DMS 273 treated with DMSO at 0.1 percent for 48 hours (cell line): ENCODE measurements at regions not wholly inside any gene's neighbourhood (a gene's known extent, or its start where the extent isn't known, plus 50 kb on each side); places are given as distances from the start of the nearest gene placed in this dataset.
"Not testable (repeated sequence)": the region's sequence is repeated elsewhere in the genome, so short reads cannot be mapped to it uniquely, and the experiment has no call there.

Experiments used
- DNase-seq: peaks from one replicate; lab custom pipeline; 2025; lab: John Stamatoyannopoulos, UW

GRCh38 chr11:90661233-90661632 lies 438.4 kb upstream of the CHORDC1 start:
- no peak for DNase-seq

- DNase-seq: no peak
Observed at GRCh38 chr11:90656171-90656570, 433.3 kb upstream of the CHORDC1 start.

GRCh38 chr11:90650153-90650552 lies 427.3 kb upstream of the CHORDC1 start:
- DNase-seq: no peak

GRCh38 chr11:90646706-90647105 lies 423.9 kb upstream of the CHORDC1 start:
- no peak for DNase-seq

GRCh38 chr11:90646266-90646665 lies 423.4 kb upstream of the CHORDC1 start:
- DNase-seq: no peak

GRCh38 chr11:90639461-90639993 lies 416.7 kb upstream of the CHORDC1 start:
- no peak for DNase-seq

- no peak for DNase-seq
Observed at GRCh38 chr11:90635886-90636285, 413.0 kb upstream of the CHORDC1 start.

GRCh38 chr11:90635151-90635550 lies 412.3 kb upstream of the CHORDC1 start:
- no peak for DNase-seq

GRCh38 chr11:90630176-90630575 lies 407.3 kb upstream of the CHORDC1 start:
- no peak for DNase-seq

GRCh38 chr11:90629229-90629806 lies 406.5 kb upstream of the CHORDC1 start:
- DNase-seq: no peak

- no peak for DNase-seq
Observed at GRCh38 chr11:90614318-90614717, 391.5 kb upstream of the CHORDC1 start.

- DNase-seq: not testable (repeated sequence)
Observed at GRCh38 chr11:90613037-90613436, 390.2 kb upstream of the CHORDC1 start.

GRCh38 chr11:90606721-90607120 lies 383.9 kb upstream of the CHORDC1 start:
- DNase-seq: no peak

GRCh38 chr11:90601261-90601660 lies 378.4 kb upstream of the CHORDC1 start:
- no peak for DNase-seq

GRCh38 chr11:90594658-90595057 lies 371.8 kb upstream of the CHORDC1 start:
- no peak for DNase-seq

GRCh38 chr11:90593099-90593498 lies 370.2 kb upstream of the CHORDC1 start:
- no peak for DNase-seq

- no peak for DNase-seq
Observed at GRCh38 chr11:90590286-90590685, 367.4 kb upstream of the CHORDC1 start.

GRCh38 chr11:90589735-90590134 lies 366.9 kb upstream of the CHORDC1 start:
- no peak for DNase-seq

GRCh38 chr11:90587896-90588295 lies 365.0 kb upstream of the CHORDC1 start:
- no peak for DNase-seq

GRCh38 chr11:90585491-90585890 lies 362.6 kb upstream of the CHORDC1 start:
- DNase-seq: no peak

GRCh38 chr11:90582999-90583398 lies 360.1 kb upstream of the CHORDC1 start:
- not testable (repeated sequence) for DNase-seq

- no peak for DNase-seq
Observed at GRCh38 chr11:90564531-90564930, 341.7 kb upstream of the CHORDC1 start.

GRCh38 chr11:90558328-90558865 lies 335.5 kb upstream of the CHORDC1 start:
- DNase-seq: no peak

- no peak for DNase-seq
Observed at GRCh38 chr11:90556606-90557005, 333.8 kb upstream of the CHORDC1 start.
